ENCODE measurements at regions not wholly inside any gene's neighbourhood (a gene's known extent, or its start where the extent isn't known, plus 50 kb on each side); places are given as distances from the start of the nearest gene placed in this dataset.

GRCh38 chr16:86210403-86211193, 299.7 kb upstream of the FOXF1 start:
- H3K4me3 ChIP-seq (ENCODE audit: low read depth, low read length): no peak overlapping the region
- TF ChIP-seq, protein P1, sequence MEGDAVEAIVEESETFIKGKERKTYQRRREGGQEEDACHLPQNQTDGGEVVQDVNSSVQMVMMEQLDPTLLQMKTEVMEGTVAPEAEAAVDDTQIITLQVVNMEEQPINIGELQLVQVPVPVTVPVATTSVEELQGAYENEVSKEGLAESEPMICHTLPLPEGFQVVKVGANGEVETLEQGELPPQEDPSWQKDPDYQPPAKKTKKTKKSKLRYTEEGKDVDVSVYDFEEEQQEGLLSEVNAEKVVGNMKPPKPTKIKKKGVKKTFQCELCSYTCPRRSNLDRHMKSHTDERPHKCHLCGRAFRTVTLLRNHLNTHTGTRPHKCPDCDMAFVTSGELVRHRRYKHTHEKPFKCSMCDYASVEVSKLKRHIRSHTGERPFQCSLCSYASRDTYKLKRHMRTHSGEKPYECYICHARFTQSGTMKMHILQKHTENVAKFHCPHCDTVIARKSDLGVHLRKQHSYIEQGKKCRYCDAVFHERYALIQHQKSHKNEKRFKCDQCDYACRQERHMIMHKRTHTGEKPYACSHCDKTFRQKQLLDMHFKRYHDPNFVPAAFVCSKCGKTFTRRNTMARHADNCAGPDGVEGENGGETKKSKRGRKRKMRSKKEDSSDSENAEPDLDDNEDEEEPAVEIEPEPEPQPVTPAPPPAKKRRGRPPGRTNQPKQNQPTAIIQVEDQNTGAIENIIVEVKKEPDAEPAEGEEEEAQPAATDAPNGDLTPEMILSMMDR (IDR thresholded peaks at IDR 0.05; ENCODE audit: low read depth, low read length, missing control alignments): no peak
- no peak for DNase-seq (ENCODE audit: low read depth)

DNA sequence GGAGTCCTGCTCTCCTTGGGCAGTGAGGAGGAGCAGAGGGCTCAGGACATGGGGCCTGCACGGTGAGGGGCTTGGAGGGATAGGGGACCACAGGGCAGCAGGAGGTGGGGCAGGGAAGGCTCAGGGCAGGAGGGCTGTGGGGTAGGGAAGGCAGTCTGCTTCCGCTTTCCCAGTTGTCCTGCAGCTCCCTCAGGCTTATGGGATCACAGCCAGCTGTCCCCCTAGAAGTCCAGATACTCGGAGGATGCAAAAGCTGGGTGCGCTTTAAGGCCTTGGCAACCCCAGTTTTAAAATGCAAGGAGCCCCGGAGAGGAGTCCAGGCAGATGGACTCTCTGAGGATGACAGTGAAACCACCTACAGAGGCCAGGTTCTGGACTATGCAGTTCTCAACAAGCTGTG, 299.1 kb upstream of the FOXF1 start:
- TF ChIP-seq, protein P1 (IDR thresholded peaks at IDR 0.05; ENCODE audit: low read depth, low read length, missing control alignments): no peak
- DNase-seq (ENCODE audit: low read depth): no peak
- no peak overlapping the region for H3K4me3 ChIP-seq (ENCODE audit: low read depth, low read length)

DNA sequence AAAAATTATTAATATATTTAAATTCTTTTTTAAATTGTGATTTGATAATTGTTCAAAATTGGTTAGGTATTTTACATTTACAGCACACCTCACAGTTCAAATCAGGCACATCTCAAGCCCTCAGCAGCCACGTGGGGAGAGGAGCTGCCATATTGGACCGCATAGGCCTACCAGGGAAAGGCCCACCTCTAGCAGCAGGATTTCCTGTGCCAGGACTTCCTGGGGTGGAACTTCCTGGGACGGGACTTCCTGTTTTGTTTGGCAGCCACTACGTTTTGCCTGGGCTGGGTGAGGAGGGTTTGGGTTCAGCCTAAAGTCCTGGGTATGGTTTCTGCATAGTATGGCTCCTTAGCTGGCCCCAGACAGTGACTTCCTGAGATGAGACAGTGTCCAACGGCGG, 298.5 kb upstream of the FOXF1 start:
- TF ChIP-seq, protein P1 (IDR thresholded peaks at IDR 0.05; ENCODE audit: low read depth, low read length, missing control alignments): no peak
- no peak overlapping the region for H3K4me3 ChIP-seq (ENCODE audit: low read depth, low read length)
- no peak for DNase-seq (ENCODE audit: low read depth)

DNA sequence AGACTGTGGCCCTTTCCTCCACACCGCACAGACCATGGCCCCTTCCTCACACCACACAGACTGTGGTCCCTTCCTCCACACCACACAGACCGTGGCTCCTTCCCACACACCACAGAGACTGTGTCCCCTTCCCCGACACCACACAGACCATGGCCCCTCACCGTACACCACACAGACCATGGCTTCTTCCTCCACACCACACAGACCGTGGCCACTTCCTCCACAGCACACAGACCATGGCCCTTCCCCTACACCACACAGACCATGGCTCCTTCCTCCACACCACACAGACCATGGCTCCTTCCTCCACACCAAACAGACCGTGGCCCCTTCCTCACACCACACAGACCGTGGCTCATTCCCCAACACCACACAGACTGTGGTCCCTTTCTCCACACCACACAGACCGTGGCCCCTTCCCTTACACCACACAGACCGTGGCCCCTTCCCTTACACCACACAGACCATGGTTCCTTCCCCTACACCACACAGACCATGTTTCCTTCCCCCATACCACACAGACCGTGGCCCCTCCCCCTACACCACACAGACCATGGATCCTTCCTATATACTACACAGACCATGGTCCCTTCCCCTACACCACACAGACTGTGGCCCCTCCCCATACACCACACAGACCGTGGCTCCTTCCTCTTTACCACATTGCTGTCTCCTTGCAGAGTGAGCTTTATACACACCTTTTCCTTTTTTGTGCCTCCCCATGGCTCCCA, 297.5 kb upstream of the FOXF1 start:
- TF ChIP-seq, protein P1 (IDR thresholded peaks at IDR 0.05; ENCODE audit: low read depth, low read length, missing control alignments): no peak
- DNase-seq (ENCODE audit: low read depth): no peak
- no peak overlapping the region for H3K4me3 ChIP-seq (ENCODE audit: low read depth, low read length)

DNA sequence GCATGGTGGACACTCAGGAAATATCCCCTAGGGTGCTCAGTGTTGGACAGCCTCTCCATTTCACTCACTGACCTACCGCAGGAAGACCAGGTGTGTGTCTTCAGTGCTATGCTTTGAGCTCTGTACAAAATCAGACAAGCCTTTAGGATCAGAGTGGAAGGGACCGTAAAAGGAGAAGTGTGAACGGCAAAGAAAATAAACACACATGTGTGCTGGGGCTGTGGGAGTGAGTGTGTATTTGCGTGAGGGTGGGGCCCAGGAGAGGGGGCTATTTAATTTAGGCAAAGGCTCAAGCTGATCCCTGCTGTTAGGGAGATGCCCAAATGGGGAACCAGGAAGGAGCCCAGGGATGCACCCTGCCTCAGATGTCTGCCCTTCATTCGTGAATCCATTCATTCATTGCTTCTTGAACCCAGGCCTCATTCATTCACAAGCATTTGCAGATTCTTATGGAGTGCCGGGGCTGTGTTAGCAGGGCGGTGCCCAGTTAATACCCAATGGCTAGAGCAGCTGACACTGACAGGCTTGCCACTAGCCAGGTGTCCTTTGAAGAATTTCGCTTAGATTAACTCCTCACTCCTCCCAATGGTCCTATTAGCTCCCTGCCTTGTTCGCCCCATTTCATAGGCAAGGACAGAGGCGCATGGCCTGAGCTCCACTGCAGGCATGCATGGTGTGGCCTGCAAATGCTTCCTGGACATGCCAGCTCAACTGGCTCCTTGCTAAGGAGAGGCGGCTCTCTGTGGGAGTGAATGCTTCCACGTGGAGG, 296.7 kb upstream of the FOXF1 start:
- DNase-seq (ENCODE audit: low read depth): no peak
- H3K4me3 ChIP-seq (ENCODE audit: low read depth, low read length): no peak overlapping the region
- TF ChIP-seq, protein P1 (IDR thresholded peaks at IDR 0.05; ENCODE audit: low read depth, low read length, missing control alignments): no peak

DNA sequence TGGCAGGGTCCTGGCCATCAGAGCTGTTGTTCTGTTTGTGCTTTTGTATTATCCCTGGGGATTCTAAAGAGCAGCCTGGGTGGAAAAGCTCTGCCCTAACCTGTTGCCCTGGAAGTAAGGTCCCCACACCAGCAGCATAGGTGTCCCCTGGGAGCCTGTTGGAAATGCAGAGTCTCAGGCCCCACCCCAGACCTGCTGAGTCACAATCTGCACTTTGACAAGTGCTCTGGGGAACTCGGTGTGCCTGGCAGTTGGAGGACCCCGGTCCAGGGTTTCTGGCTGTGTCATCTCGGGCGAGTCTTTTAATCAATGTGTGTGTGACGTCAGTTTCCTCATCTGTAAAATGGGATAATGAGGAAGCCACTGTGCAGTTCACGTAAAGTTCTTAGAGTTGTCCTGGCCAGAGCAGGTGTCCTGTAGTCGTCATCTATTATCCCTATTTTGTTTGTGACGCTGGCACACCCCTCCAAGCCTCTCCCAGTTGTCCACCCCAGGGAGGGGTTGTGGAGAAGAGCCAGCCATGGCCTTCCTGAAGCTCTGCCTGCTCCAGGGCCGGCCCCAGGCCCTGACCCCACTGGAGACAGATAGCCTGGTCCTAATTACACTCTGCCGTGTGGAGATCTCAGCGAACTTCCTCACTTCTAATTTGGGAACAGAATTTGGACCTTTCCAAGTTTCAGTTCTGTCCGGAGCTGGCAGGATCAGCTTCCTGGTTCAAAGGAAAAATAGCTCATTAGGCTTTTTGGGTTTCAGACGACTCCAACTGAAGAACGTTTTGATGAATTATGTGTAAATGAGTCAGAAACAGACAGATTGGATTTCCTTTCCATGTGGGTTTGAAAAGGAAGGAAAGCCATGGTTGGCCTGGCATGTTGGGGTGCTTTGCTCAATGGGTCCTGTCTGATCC, 295.7 kb upstream of the FOXF1 start:
- TF ChIP-seq, protein P1 (IDR thresholded peaks at IDR 0.05; ENCODE audit: low read depth, low read length, missing control alignments): no peak
- H3K4me3 ChIP-seq (ENCODE audit: low read depth, low read length): no peak overlapping the region
- no peak for DNase-seq (ENCODE audit: low read depth)

Measured in GM12864 (cell line).